Stomach (tissue), 8 donors: ENCODE measurements at regions not wholly inside any gene's neighbourhood (a gene's known extent, or its start where the extent isn't known, plus 50 kb on each side); places are given as distances from the start of the nearest gene placed in this dataset.

Experiments used
- DNase-seq, 2 donors: peaks; one replicate each; pipeline versions ENCODE4 v3.0.0 to v3.0.0-alpha.2; 2013 to 2019
- H3K27ac ChIP-seq, 5 donors: fragments of 200-600 bp in 4 of 5; sonication (generic) in 4 of 5; one replicate each; pipeline ENCODE4 v1.5.1; 2013 to 2019; ENCODE audit warnings: mild to moderate bottlenecking in 1 of 5, moderate library complexity in 1 of 5
- H3K27me3 ChIP-seq, 3 donors: fragments of 200-600 bp; sonication (generic); one replicate each; pipeline ENCODE4 v1.5.1; 2017 to 2019; ENCODE audit warnings: mixed run types in 1 of 3
- H3K36me3 ChIP-seq, 4 donors: fragments of 200-600 bp; sonication (generic); 1 replicate in 3 of 4; 2 replicates in 1 of 4; pipeline ENCODE4 v1.5.1; 2016 to 2019
- H3K4me1 ChIP-seq, 4 donors: fragments of 200-600 bp; sonication (generic); one replicate each; pipeline ENCODE4 v1.5.1; 2016 to 2019
- H3K4me3 ChIP-seq, 4 donors: fragments of 200-600 bp; sonication (generic) in 3 of 4; one replicate each; pipeline ENCODE4 v1.5.1; 2016 to 2019; ENCODE audit warnings: mild to moderate bottlenecking in 1 of 4
- H3K9me3 ChIP-seq, 4 donors: fragments of 200-600 bp; sonication (generic); one replicate each; pipeline ENCODE4 v1.5.1; 2016 to 2019
- EP300 ChIP-seq: sonication (generic); formaldehyde crosslinking; IDR thresholded peaks from one replicate; pipeline ENCODE4 v1.6.1; 2017; ENCODE audit warnings: antibody characterized with exemption
- POLR2A ChIP-seq, 4 donors: fragments of 450-650 bp; IDR thresholded peaks; one replicate each; pipeline ENCODE4 v1.6.1; 2016; ENCODE audit warnings: antibody characterized with exemption in 4 of 4, control low read depth in 2 of 4, mild to moderate bottlenecking in 1 of 4, moderate library complexity in 1 of 4
- POLR2AphosphoS5 ChIP-seq, 3 donors: sonication (generic); formaldehyde crosslinking; IDR thresholded peaks; one replicate each; pipeline ENCODE4 v1.6.1; 2016; ENCODE audit warnings: antibody characterized with exemption in 3 of 3
- WGBS, 5 donors: extraction: QIAGEN DNeasy Blood & Tissue Kit in 3 of 5; methylation state at CpG; one replicate each; pipeline versions ENCODE4 v1.1.5 to v1.1.7; 2013 to 2018; 5-methylcytosine and 5-hydroxymethylcytosine counted together
- intact Hi-C: fragments of 100-400 bp; cut with DNase I; formaldehyde crosslinking; loops from one replicate; pipeline ENCODE4 v1.15.1; 2023; ENCODE audit warnings: low total_unique reads
- TF ChIP-seq, protein P1 (sequence below), 7 experiments: fragments of 450-650 bp in 4 of 7; fragments of 200-600 bp in 3 of 7; sonication (generic) in 3 of 7; IDR thresholded peaks; one replicate each; pipeline ENCODE4 v1.5.1; 2016 to 2019; ENCODE audit warnings: antibody characterized with exemption in 7 of 7, control low read depth in 2 of 7, mild to moderate bottlenecking in 1 of 7
- donor health status: healthy with polysubstance abuse.
- donor health status: Bipolar disorder and iron deficiency.
- donor health status: healthy.

DNA sequence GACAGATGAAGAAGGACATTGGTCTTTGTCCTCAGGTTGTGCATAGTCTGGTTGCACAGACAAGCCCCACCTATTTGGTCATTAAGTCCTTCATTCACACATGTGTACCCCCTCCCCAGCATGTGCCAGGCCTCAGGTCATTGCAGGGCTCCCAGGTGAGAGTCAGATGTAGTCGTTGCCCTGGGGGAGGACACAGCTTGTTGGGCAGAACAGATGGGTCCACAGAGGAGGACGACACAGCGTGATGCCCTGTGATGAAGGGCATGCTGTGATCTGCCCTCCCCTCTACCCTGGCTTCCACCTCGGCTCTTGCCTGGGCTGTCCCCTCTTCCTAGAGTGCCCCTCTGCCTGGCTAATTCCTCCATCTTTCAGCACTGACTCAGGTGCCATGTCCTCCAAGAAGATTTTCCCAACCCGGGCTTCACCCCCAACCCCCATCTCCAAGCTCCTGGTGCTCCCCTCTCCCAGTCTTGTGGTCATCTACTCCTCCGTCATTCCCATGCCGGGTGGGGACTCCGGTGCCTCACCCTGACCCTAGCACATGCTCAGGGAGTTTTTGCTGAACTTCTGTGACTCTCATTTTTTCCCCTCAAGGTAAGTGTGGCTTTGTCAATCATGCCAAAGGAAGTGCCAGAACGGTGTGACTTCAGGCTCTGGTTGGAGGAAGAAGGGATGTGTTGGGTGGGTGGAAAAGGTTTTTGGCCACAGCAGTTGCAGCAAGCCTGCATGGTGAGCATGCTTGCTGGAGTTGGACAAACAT is 220.5 kb downstream of the FOXD2 start:
- no peaks in the 10 kb centered on the region for H3K9me3 ChIP-seq
- no peaks in the 10 kb centered on the region for H3K4me1 ChIP-seq
- intact Hi-C loops: no loop called here
- TF ChIP-seq POLR2A (IDR thresholded peaks at IDR 0.05): no peak
- no peak for TF ChIP-seq EP300
- TF ChIP-seq, protein P1, sequence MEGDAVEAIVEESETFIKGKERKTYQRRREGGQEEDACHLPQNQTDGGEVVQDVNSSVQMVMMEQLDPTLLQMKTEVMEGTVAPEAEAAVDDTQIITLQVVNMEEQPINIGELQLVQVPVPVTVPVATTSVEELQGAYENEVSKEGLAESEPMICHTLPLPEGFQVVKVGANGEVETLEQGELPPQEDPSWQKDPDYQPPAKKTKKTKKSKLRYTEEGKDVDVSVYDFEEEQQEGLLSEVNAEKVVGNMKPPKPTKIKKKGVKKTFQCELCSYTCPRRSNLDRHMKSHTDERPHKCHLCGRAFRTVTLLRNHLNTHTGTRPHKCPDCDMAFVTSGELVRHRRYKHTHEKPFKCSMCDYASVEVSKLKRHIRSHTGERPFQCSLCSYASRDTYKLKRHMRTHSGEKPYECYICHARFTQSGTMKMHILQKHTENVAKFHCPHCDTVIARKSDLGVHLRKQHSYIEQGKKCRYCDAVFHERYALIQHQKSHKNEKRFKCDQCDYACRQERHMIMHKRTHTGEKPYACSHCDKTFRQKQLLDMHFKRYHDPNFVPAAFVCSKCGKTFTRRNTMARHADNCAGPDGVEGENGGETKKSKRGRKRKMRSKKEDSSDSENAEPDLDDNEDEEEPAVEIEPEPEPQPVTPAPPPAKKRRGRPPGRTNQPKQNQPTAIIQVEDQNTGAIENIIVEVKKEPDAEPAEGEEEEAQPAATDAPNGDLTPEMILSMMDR (IDR thresholded peaks at IDR 0.05): no peak
- TF ChIP-seq POLR2AphosphoS5 (IDR thresholded peaks at IDR 0.05): no peak
- DNase-seq: peak in 1 of 2 donors; percentile 21
- H3K36me3 ChIP-seq: no peaks in the 10 kb centered on the region
- H3K27ac ChIP-seq: no peak overlapping the region
- H3K27me3 ChIP-seq: peaks cover 0 to 21% (median 0%) of the 10 kb centered on the region in 3 donors
- 85 to 92% (median 87%) methylated on average over 9 of the region's 9 CpGs for WGBS, 5 donors
- no peak overlapping the region for H3K4me3 ChIP-seq

DNA sequence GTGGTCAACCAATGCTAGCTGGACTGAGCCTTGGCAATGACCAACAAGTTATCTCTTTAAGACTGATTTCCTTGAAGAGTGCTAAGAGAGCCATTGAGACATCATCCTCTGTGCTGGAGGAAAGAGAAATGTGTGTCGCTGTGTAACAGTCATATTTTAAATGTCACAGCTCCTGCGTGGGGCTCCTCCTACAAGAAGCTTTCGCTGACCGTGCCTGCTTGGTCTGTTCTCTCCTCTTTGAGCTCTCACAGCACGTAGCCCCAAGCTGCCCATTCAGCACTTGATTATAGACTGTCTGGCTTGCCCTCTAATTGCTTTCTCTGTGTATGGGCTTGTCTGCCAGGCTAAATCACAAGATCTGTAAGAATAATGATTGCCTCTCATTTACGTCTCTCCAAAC is 221.3 kb downstream of the FOXD2 start:
- TF ChIP-seq POLR2A (IDR thresholded peaks at IDR 0.05): no peak
- no peak for TF ChIP-seq EP300
- no peak for TF ChIP-seq POLR2AphosphoS5 (IDR thresholded peaks at IDR 0.05)
- TF ChIP-seq, protein P1 (IDR thresholded peaks at IDR 0.05): no peak
- no peaks in the 10 kb centered on the region for H3K9me3 ChIP-seq
- 69 to 77% (median 73%) methylated on average over 6 of the region's 6 CpGs for WGBS, 5 donors
- H3K27ac ChIP-seq: no peak overlapping the region
- DNase-seq: peak; percentile 13 to 38
- intact Hi-C loops: no loop called here
- no peaks in the 10 kb centered on the region for H3K4me1 ChIP-seq
- H3K36me3 ChIP-seq: no peaks in the 10 kb centered on the region
- peaks cover 0 to 21% (median 0%) of the 10 kb centered on the region in 3 donors for H3K27me3 ChIP-seq
- H3K4me3 ChIP-seq: no peak overlapping the region

DNA sequence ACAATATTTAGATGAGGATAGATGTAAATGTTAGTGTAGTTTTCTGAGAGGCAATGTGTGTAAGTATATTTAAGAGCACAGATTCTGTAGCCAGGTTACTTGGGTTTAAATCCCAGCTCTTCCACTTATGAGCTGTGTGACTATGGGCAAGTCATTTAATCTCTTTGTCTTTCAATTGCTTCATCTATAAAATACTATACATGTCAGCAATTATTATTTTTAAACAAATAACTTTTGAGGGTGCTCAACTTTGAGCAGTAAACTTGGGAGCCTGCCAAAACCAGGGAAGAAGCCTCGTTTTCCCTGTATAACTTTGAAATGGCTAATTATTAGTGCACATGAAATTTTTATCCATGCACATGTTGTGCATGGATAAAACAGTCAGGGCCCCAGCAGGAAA is 222.8 kb downstream of the FOXD2 start:
- Histone ChIP-seq H3K9me3 (no peaks in the 10 kb centered on the region), H3K27me3 (peaks cover 0 to 21% (median 0%) of the 10 kb centered on the region in 3 donors), H3K36me3 (no peaks in the 10 kb centered on the region), H3K27ac (no peak overlapping the region), H3K4me3 (no peak overlapping the region), H3K4me1 (no peaks in the 10 kb centered on the region)
- WGBS, 5 donors: 34 to 44% (median 38%) methylated on average over 1 of the region's 1 CpG
- intact Hi-C loops: no loop called here
- no peak for DNase-seq
- no peak for TF ChIP-seq POLR2A (IDR thresholded peaks at IDR 0.05)
- TF ChIP-seq EP300: no peak
- no peak for TF ChIP-seq POLR2AphosphoS5 (IDR thresholded peaks at IDR 0.05)
- TF ChIP-seq, protein P1 (IDR thresholded peaks at IDR 0.05): no peak

DNA sequence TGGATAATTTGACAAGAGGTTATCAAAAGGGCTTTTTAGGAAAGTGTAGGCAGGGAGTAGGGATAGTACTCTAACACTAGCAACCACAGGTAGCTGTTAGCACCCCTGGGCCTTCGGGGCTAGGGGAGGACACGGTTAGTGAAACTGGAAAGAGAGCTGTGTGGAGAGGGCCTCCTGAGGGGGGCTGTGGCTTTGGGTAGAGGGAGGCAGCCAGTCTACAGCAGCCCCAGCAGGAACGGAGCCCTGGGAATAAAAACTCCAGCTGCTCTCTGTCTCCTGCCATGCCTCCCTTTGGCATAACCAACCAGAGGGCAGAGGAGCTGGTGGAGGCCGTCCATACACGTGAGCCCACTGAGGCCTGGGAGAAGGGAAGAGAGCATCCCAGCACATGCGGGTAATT is 223.2 kb downstream of the FOXD2 start:
- Histone ChIP-seq H3K36me3 (no peaks in the 10 kb centered on the region), H3K4me1 (no peaks in the 10 kb centered on the region), H3K4me3 (no peak overlapping the region), H3K27me3 (peaks cover 0 to 21% (median 0%) of the 10 kb centered on the region in 3 donors), H3K9me3 (no peaks in the 10 kb centered on the region), H3K27ac (no peak overlapping the region)
- peak in 1 of 2 donors; percentile 0 for DNase-seq
- TF ChIP-seq POLR2AphosphoS5 (IDR thresholded peaks at IDR 0.05): no peak
- TF ChIP-seq, protein P1 (IDR thresholded peaks at IDR 0.05): no peak
- TF ChIP-seq POLR2A (IDR thresholded peaks at IDR 0.05): no peak
- no peak for TF ChIP-seq EP300
- intact Hi-C loops: no loop called here
- 73 to 85% (median 82%) methylated on average over 5 to 6 of the region's 6 CpGs for WGBS, 5 donors
